Esophagus muscularis mucosa (tissue), 4 donors: ENCODE measurements at regions not wholly inside any gene's neighbourhood (a gene's known extent, or its start where the extent isn't known, plus 50 kb on each side); places are given as distances from the start of the nearest gene placed in this dataset.

Experiments
- EP300 ChIP-seq: sonication (generic); formaldehyde crosslinking; IDR thresholded peaks from one replicate; pipeline ENCODE4 v1.6.1; 2017; ENCODE audit warnings: antibody characterized with exemption
- POLR2A ChIP-seq: fragments of 450-650 bp; IDR thresholded peaks from one replicate; pipeline ENCODE4 v1.6.1; 2017; ENCODE audit warnings: antibody characterized with exemption, moderate library complexity, mild to moderate bottlenecking, low read depth
- TF ChIP-seq, protein P1 (sequence below), 3 experiments: fragments of 200-600 bp in 2 of 3; fragments of 450-650 bp in 1 of 3; sonication (generic) in 2 of 3; IDR thresholded peaks; one replicate each; pipeline ENCODE4 v1.5.1; 2017 to 2019; ENCODE audit warnings: antibody characterized with exemption in 3 of 3, mild to moderate bottlenecking in 2 of 3, moderate library complexity in 1 of 3

DNA sequence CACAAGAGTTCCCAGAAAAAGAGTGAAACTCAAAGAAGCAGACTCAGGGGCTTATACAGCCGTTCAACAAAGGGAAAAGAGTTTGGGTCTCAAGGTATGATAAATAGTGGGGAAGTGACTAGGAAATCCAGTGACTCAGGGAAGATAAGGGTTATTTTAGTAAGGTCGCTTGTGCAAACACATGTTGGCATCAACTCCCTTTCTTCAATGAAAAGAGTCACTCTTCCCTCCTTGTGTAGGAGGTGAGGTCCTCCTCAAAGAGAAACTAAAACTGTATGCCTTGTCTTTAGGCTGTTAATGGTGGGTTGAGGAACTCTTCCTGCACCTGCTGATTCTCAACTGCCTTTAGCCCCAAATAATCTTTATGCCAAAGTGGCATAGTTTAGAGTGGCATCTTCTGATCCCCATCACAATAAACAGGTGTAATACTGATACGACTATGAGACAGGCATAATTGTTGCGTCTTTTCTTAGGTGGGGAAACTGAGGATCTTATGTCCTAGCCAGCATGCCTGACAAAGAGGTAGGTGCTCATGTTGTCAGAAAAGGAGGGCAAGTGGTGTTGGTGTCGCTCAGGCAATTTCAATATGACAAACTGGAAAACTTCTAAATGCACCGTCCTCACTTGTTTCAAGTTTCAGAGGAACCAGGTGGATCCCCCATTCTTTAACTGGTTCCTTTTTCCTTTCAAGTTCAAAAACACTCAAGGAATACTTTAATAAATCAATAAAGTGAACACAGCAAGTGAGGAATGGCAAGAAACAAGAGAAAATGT is 294.1 kb upstream of the RUNX1 start:
- no peak for TF ChIP-seq POLR2A
- TF ChIP-seq, protein P1, sequence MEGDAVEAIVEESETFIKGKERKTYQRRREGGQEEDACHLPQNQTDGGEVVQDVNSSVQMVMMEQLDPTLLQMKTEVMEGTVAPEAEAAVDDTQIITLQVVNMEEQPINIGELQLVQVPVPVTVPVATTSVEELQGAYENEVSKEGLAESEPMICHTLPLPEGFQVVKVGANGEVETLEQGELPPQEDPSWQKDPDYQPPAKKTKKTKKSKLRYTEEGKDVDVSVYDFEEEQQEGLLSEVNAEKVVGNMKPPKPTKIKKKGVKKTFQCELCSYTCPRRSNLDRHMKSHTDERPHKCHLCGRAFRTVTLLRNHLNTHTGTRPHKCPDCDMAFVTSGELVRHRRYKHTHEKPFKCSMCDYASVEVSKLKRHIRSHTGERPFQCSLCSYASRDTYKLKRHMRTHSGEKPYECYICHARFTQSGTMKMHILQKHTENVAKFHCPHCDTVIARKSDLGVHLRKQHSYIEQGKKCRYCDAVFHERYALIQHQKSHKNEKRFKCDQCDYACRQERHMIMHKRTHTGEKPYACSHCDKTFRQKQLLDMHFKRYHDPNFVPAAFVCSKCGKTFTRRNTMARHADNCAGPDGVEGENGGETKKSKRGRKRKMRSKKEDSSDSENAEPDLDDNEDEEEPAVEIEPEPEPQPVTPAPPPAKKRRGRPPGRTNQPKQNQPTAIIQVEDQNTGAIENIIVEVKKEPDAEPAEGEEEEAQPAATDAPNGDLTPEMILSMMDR (IDR thresholded peaks at IDR 0.05), result no peak
- no peak for TF ChIP-seq EP300
